ENCODE measurements at regions not wholly inside any gene's neighbourhood (a gene's known extent, or its start where the extent isn't known, plus 50 kb on each side); places are given as distances from the start of the nearest gene placed in this dataset.

GRCh38 chr2:147275943-147276342, 568.9 kb upstream of the ACVR2A start:
- TF ChIP-seq CTCF (IDR thresholded peaks at IDR 0.05) (no peak), POLR2A (IDR thresholded peaks at IDR 0.05) (no peak), EP300 (IDR thresholded peaks at IDR 0.05) (no peak)
